Mucosa of descending colon (tissue), 3 donors: ENCODE measurements at regions not wholly inside any gene's neighbourhood (a gene's known extent, or its start where the extent isn't known, plus 50 kb on each side); places are given as distances from the start of the nearest gene placed in this dataset.

Experiments
- ATAC-seq: fragments of 200-7000 bp; cut with Tn5 transposase; one replicate; pipeline ENCODE4 v1.9.1; 2020; ENCODE audit warnings: mild to moderate bottlenecking, moderate library complexity
- DNase-seq, 3 donors: peaks; one replicate each; pipeline ENCODE4 v3.0.0-alpha.2; 2020
- H3K36me3 ChIP-seq: fragments of 200-600 bp; one replicate; pipeline ENCODE4 v1.8.0; 2021; ENCODE audit warnings: low read depth, mild to moderate bottlenecking
- H3K4me1 ChIP-seq: fragments of 200-600 bp; one replicate; pipeline ENCODE4 v1.8.0; 2021; ENCODE audit warnings: low read depth, mild to moderate bottlenecking
- H3K4me3 ChIP-seq: fragments of 200-600 bp; one replicate; pipeline ENCODE4 v1.8.0; 2021; ENCODE audit warnings: mild to moderate bottlenecking
- H3K9me3 ChIP-seq: fragments of 200-600 bp; one replicate; pipeline ENCODE4 v1.8.0; 2021; ENCODE audit warnings: mild to moderate bottlenecking
- intact Hi-C, 2 donors: fragments of 100-400 bp; cut with DNase I in 1 of 2; cut with micrococcal nuclease in 1 of 2; formaldehyde crosslinking; loops; one replicate each; pipeline versions ENCODE4 v1.11.0 to v1.11.1; 2022; cut with DNase I, micrococcal nuclease
- TF ChIP-seq, protein P1 (sequence below): fragments of 200-600 bp; IDR thresholded peaks from one replicate; pipeline ENCODE4 v1.8.0; 2022; ENCODE audit warnings: antibody characterized with exemption, mild to moderate bottlenecking
- donor health status: DM: no; HTN: no; CAD: no; lungs with moderate emphysema.
- donor health status: DM: no; HTN: no; CAD: no.
- donor health status: DM: no; HTN: yes; CAD: no.

DNA sequence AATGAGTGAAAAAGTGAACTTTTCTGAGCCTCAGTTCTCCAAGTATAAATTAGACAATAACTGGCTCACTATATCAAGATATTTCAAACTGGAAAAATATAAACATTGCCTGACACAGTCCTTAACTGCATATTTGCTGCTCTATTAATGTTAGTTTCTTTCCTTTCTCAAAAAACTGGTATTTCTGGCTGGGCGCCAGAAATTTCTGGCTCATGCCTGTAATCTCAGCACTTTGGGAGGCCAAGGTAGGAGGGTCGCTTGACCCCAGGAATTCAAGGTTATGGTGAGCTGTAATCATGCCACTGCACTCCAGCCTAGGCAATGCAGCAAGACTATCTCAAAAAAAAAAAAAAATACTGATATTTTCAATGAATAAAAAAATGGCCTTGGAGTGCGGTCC is 227.0 kb downstream of the MAGEB17 start:
- Histone ChIP-seq H3K36me3 (no peaks in the 10 kb centered on the region), H3K4me3 (no peak overlapping the region), H3K4me1 (no peaks in the 10 kb centered on the region), H3K9me3 (no peaks in the 10 kb centered on the region)
- no peak for DNase-seq
- no peak for ATAC-seq
- intact Hi-C loops = no loop called here
- TF ChIP-seq, protein P1, sequence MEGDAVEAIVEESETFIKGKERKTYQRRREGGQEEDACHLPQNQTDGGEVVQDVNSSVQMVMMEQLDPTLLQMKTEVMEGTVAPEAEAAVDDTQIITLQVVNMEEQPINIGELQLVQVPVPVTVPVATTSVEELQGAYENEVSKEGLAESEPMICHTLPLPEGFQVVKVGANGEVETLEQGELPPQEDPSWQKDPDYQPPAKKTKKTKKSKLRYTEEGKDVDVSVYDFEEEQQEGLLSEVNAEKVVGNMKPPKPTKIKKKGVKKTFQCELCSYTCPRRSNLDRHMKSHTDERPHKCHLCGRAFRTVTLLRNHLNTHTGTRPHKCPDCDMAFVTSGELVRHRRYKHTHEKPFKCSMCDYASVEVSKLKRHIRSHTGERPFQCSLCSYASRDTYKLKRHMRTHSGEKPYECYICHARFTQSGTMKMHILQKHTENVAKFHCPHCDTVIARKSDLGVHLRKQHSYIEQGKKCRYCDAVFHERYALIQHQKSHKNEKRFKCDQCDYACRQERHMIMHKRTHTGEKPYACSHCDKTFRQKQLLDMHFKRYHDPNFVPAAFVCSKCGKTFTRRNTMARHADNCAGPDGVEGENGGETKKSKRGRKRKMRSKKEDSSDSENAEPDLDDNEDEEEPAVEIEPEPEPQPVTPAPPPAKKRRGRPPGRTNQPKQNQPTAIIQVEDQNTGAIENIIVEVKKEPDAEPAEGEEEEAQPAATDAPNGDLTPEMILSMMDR = no peak

DNA sequence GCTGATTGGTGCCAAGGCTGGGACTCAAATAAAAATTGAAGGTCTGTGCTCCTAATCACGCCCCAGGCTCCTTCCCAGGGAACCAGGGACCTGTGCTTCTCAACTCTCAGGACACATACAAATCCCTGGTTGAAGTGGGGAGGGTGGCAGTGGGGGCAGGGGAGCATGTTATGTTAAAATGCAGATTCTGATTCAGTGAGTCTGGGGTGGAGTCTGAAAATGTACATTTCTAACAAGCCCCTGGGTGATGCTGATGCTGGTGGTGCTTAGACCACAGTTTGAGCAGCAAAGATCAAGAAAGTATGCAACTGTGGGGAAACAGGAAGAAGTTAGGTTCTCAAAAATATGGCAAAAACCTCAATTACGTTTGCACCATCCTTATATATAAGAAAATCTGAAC is 236.5 kb downstream of the MAGEB17 start:
- intact Hi-C loops = no loop called here
- no peak for ATAC-seq
- no peaks in the 10 kb centered on the region for H3K4me1 ChIP-seq
- no peak overlapping the region for H3K4me3 ChIP-seq
- no peaks in the 10 kb centered on the region for H3K9me3 ChIP-seq
- TF ChIP-seq, protein P1 = no peak
- H3K36me3 ChIP-seq = no peaks in the 10 kb centered on the region
- DNase-seq = no peak

- Histone ChIP-seq H3K9me3 (no peaks in the 10 kb centered on the region), H3K36me3 (no peaks in the 10 kb centered on the region), H3K4me1 (no peaks in the 10 kb centered on the region), H3K4me3 (no peak overlapping the region)
- intact Hi-C loops = no loop called here
- ATAC-seq (no peak), DNase-seq (no peak)
- TF ChIP-seq, protein P1 = no peak
These were observed 233.4 kb upstream of the S100G start for GRCh38 chrX:16416588-16416987.

- Histone ChIP-seq H3K9me3 (no peaks in the 10 kb centered on the region), H3K36me3 (no peaks in the 10 kb centered on the region), H3K4me3 (no peak overlapping the region), H3K4me1 (no peaks in the 10 kb centered on the region)
- intact Hi-C loops = no loop called here
- DNase-seq (no peak), ATAC-seq (no peak)
- TF ChIP-seq, protein P1 = no peak
These were observed 231.3 kb upstream of the S100G start for GRCh38 chrX:16418650-16419049.

GRCh38 chrX:16427668-16428067 is 222.3 kb upstream of the S100G start:
- DNase-seq (no peak), ATAC-seq (no peak)
- Histone ChIP-seq H3K4me3 (no peak overlapping the region), H3K9me3 (no peaks in the 10 kb centered on the region), H3K4me1 (no peaks in the 10 kb centered on the region), H3K36me3 (no peaks in the 10 kb centered on the region)
- intact Hi-C loops = no loop called here
- TF ChIP-seq, protein P1 = no peak

- H3K9me3 ChIP-seq = no peaks in the 10 kb centered on the region
- no peaks in the 10 kb centered on the region for H3K4me1 ChIP-seq
- no peaks in the 10 kb centered on the region for H3K36me3 ChIP-seq
- intact Hi-C loops = no loop called here
- no peak for ATAC-seq
- DNase-seq = no peak
- no peak overlapping the region for H3K4me3 ChIP-seq
- TF ChIP-seq, protein P1 = no peak
These were observed 220.6 kb upstream of the S100G start for GRCh38 chrX:16429406-16429805.
